Activated CD8-positive, alpha-beta T cell treated with anti-CD3 and anti-CD28 coated beads for 36 hours (primary cell): ENCODE measurements at regions not wholly inside any gene's neighbourhood (a gene's known extent, or its start where the extent isn't known, plus 50 kb on each side); places are given as distances from the start of the nearest gene placed in this dataset.

Source experiments
- ATAC-seq: fragments of 200-7000 bp; cut with Tn5 transposase; one replicate; pipeline ENCODE4 v1.10.0; 2021; ENCODE audit warnings: mild to moderate bottlenecking, moderate library complexity
- CTCF ChIA-PET: fragments of 350-600 bp; sonication (Branson Sonifier 250); formaldehyde crosslinking; loops from one replicate; lab custom pipeline; 2021; ENCODE audit warnings: antibody characterized with exemption; lab: Charles Lee
- POLR2A ChIA-PET: fragments of 350-600 bp; sonication (Branson Sonifier 250); formaldehyde crosslinking; loops from one replicate; lab custom pipeline; 2021; ENCODE audit warnings: antibody characterized with exemption; lab: Charles Lee
- DNase-seq: peaks from one replicate; pipeline ENCODE4 v3.0.0-alpha.2; 2020
- H3K27ac Mint-ChIP-seq: one replicate; pipeline ENCODE4 v1.8.0; 2021; ENCODE audit warnings: mild to moderate bottlenecking, mixed read lengths
- H3K27me3 Mint-ChIP-seq: one replicate; pipeline ENCODE4 v1.8.0; 2021; ENCODE audit warnings: mixed read lengths
- H3K36me3 Mint-ChIP-seq: one replicate; pipeline ENCODE4 v1.8.0; 2021; ENCODE audit warnings: low read depth, mixed read lengths
- H3K4me1 Mint-ChIP-seq: one replicate; pipeline ENCODE4 v1.8.0; 2021; ENCODE audit warnings: low read depth, mixed read lengths
- H3K4me3 Mint-ChIP-seq: one replicate; pipeline ENCODE4 v1.8.0; 2021; ENCODE audit warnings: mild to moderate bottlenecking, moderate library complexity, mixed read lengths
- H3K9me3 Mint-ChIP-seq: one replicate; pipeline ENCODE4 v1.8.0; 2021; ENCODE audit warnings: mixed read lengths
- intact Hi-C: fragments of 100-400 bp; cut with micrococcal nuclease; formaldehyde crosslinking; loops from one replicate; pipeline ENCODE4 v1.10.0; 2022
- TF ChIP-seq, protein P1 (sequence below): fragments of 200-600 bp; IDR thresholded peaks from one replicate; pipeline ENCODE4 v1.8.0; 2022; ENCODE audit warnings: antibody characterized with exemption, mild to moderate bottlenecking

DNA sequence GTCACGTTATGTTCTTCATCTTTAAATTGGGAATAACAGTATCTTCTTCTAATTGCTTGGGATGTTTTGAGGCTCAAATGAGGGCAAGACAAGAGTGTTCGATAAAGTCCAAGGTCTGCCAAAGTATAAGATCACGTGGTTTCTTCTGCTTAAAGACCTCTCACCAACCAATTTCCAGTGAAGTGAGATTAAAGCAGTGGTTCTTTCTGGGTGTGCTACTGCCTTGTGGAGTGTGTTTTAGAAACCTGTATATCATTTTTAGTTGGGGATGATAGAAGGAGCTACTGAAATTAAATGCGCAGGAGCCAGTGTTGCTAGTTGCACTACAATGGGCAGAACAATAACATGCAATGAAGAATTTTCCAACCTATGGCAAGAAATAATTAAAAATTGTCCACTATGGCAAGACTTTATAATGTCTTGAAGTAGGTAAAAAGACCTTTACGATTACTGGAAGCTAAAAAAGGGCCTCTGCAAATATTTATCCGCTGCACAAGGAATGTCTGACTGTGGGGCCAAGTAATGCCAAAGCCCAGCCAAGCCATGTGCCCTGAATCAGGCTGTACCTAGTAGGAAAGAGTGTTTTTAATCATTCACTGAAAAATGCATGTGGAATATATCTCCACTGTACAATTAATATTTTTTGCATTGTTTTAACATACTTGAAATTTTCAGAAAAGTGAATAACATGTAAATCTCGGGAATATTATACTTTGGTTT, 244.5 kb upstream of the REG3G start:
- no peak for DNase-seq
- intact Hi-C loops = no loop called here
- H3K9me3 Mint-ChIP-seq = peaks cover 6% of the 10 kb centered on the region
- H3K4me3 Mint-ChIP-seq = no peak overlapping the region
- H3K4me1 Mint-ChIP-seq = no peaks in the 10 kb centered on the region
- ATAC-seq = no peak
- H3K27me3 Mint-ChIP-seq = no peaks in the 10 kb centered on the region
- TF ChIP-seq, protein P1, sequence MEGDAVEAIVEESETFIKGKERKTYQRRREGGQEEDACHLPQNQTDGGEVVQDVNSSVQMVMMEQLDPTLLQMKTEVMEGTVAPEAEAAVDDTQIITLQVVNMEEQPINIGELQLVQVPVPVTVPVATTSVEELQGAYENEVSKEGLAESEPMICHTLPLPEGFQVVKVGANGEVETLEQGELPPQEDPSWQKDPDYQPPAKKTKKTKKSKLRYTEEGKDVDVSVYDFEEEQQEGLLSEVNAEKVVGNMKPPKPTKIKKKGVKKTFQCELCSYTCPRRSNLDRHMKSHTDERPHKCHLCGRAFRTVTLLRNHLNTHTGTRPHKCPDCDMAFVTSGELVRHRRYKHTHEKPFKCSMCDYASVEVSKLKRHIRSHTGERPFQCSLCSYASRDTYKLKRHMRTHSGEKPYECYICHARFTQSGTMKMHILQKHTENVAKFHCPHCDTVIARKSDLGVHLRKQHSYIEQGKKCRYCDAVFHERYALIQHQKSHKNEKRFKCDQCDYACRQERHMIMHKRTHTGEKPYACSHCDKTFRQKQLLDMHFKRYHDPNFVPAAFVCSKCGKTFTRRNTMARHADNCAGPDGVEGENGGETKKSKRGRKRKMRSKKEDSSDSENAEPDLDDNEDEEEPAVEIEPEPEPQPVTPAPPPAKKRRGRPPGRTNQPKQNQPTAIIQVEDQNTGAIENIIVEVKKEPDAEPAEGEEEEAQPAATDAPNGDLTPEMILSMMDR = no peak
- H3K36me3 Mint-ChIP-seq = no peaks in the 10 kb centered on the region
- CTCF ChIA-PET = no interaction called here
- POLR2A ChIA-PET = no interaction called here
- no peak overlapping the region for H3K27ac Mint-ChIP-seq

DNA sequence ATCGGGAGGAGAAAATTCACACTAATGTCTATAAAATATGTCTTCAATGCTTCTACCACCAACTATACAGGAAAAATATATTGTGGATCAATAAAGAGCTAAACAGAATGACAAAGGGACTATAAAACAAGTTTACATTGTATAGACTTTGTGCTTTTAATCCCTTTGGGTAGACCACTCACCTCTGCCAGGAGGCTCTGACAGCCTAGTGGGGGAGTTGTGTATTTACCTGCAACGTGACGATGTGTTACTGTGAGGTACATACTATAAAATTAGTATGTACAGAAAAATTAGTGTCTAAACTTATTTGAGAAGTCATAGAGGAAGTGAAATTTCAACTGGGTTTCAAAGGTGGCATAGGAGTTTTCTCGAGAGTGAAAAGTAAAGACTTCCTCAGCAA, 243.3 kb upstream of the REG3G start:
- TF ChIP-seq, protein P1 = no peak
- Mint-ChIP-seq H3K4me3 (no peak overlapping the region), H3K9me3 (peaks cover 12% of the 10 kb centered on the region), H3K27me3 (no peaks in the 10 kb centered on the region), H3K4me1 (no peaks in the 10 kb centered on the region), H3K36me3 (no peaks in the 10 kb centered on the region), H3K27ac (no peak overlapping the region)
- ATAC-seq = no peak
- intact Hi-C loops = no loop called here
- ChIA-PET POLR2A (no interaction called here), CTCF (no interaction called here)
- DNase-seq = no peak

DNA sequence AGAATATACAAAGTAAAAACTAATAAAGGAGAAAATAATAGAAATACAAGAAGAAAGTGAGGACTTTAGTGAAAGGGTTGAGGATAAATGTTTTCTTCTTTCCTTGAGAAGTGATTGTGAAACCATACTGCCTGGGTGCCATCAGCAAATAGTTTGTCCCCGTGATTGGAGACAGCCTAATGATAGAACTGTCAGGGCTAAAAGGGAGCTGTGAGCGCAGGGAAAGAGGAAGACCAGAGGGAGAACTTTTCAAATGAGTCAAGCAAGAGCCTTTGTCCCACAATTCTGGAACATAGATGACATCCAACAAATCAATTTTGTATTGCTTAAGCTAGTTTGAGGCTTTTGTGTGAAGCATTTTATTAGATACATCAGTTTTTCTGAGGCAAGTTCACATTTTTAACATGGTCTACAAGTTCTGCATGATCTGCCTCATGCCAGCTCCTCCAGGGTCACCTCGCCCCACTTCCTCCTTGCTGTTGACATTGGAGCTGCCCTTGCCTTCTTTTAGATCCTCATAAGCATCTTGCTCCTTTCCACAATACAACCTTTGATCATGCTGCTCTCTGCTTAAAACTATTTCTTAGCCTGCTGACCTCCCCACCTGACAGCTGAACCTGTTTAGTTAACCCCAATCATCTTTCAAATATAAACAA, 213.4 kb upstream of the REG3G start:
- H3K27ac Mint-ChIP-seq = no peak overlapping the region
- ChIA-PET CTCF (no interaction called here), POLR2A (no interaction called here)
- no peak overlapping the region for H3K4me3 Mint-ChIP-seq
- intact Hi-C loops = no loop called here
- no peaks in the 10 kb centered on the region for H3K36me3 Mint-ChIP-seq
- H3K9me3 Mint-ChIP-seq = peaks cover 7% of the 10 kb centered on the region
- DNase-seq (no peak), ATAC-seq (no peak)
- H3K27me3 Mint-ChIP-seq = no peaks in the 10 kb centered on the region
- TF ChIP-seq, protein P1 = no peak
- H3K4me1 Mint-ChIP-seq = no peaks in the 10 kb centered on the region

DNA sequence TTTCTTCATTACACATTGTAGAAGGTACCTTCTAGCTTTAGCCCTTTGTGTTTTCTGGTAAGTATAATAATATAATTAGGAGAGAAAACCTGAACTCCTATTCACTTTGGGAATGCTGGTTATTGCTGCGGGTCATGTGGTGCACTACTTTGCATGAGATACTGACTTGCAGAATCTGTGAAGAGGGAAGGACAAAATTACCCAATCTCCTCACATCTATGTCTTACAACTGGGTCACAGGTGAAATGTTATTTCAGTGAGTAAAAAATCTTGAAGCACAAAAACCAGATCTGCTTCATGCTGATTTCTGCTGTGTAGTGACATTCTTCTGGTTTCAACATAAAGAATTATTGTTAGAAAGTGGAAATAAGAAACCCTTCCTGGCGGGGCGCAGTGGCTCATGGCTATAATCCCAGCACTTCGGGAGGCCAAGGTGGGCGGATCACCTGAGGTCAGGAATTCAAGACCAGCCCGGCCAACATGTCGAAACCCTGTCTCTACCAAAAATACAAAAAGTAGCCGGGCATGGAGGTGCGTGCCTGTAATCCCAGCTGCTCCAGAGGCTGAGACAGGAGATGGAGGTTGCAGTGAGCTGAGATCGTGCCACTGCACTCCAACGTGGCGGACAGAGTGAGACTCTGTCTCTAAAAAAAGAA, 211.0 kb upstream of the REG3G start:
- Mint-ChIP-seq H3K36me3 (no peaks in the 10 kb centered on the region), H3K4me1 (no peaks in the 10 kb centered on the region), H3K27ac (no peak overlapping the region), H3K4me3 (no peak overlapping the region), H3K9me3 (peaks cover 5% of the 10 kb centered on the region), H3K27me3 (no peaks in the 10 kb centered on the region)
- no peak for DNase-seq
- TF ChIP-seq, protein P1 = no peak
- CTCF ChIA-PET = no interaction called here
- no peak for ATAC-seq
- intact Hi-C loops = no loop called here
- POLR2A ChIA-PET = no interaction called here

DNA sequence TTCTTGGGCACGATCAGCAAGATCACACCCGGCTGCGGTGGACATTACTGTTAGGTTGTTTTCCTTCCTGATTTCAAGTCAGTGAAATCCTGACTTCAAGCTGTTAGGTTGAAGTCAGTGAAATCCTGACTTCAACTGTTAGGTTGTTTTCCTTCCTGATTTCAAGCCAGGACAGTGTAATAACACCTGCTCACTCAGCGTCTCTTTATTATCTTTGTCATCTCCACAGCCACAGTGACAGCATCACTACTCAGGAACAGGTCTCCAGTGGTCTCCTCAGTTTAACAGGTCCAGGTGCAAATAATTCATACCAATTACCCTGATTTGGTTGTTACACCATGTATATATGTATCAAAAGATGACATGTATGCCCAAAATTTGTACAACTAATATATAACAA, 208.1 kb upstream of the REG3G start:
- CTCF ChIA-PET = no interaction called here
- H3K4me1 Mint-ChIP-seq = no peaks in the 10 kb centered on the region
- H3K9me3 Mint-ChIP-seq = peaks cover 5% of the 10 kb centered on the region
- TF ChIP-seq, protein P1 = no peak
- intact Hi-C loops = no loop called here
- DNase-seq = no peak
- H3K4me3 Mint-ChIP-seq = no peak overlapping the region
- no peak overlapping the region for H3K27ac Mint-ChIP-seq
- POLR2A ChIA-PET = interaction anchor here (0.7 to 1.1 kb wide), 2 partner anchors 172 to 1031 kb away, joined by 3 read pairs; no protein-coding TSS in a partner anchor
- no peak for ATAC-seq
- H3K36me3 Mint-ChIP-seq = no peaks in the 10 kb centered on the region
- no peaks in the 10 kb centered on the region for H3K27me3 Mint-ChIP-seq
